ENCODE measurements at regions not wholly inside any gene's neighbourhood (a gene's known extent, or its start where the extent isn't known, plus 50 kb on each side); places are given as distances from the start of the nearest gene placed in this dataset.

DNA sequence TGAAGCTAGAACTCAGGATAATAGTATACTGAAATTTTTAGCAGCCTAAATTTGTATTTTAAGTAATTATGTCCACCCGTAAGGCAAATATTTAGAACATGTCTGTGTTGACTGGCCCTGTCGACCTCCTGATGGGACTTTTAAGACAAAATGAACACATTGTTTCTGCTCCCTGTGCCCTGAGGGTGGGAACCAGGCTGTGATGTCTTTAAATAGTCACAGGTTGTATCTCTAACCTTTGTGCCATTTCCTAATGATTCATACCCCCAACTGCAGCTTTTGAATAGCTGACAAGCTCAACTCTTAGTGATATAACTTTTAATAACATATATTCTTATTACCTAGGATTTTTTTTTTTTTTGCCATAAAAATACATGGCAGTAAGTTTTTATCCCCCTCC, 494.9 kb upstream of the AKR1E2 start:
- DNase-seq = no peak
- Histone ChIP-seq H3K27ac (no peak overlapping the region), H3K27me3 (no peaks in the 10 kb centered on the region), H3K4me1 (no peaks in the 10 kb centered on the region), H3K9me3 (no peaks in the 10 kb centered on the region), H3K4me3 (no peak overlapping the region), H3K36me3 (no peaks in the 10 kb centered on the region)
- TF ChIP-seq POLR2AphosphoS5 (IDR thresholded peaks at IDR 0.05) (no peak), POLR2A (IDR thresholded peaks at IDR 0.05) (no peak), CTCF (IDR thresholded peaks at IDR 0.05) (no peak), EP300 (IDR thresholded peaks at IDR 0.05; ENCODE audit: low read depth) (no peak)
- 71 to 78% methylated on average over 2 of the region's 2 CpGs for WGBS, 2 donors (ENCODE audit: low coverage in 1 of 2)
- in situ Hi-C loops (cut with MboI; ENCODE audit: low pct_ligation_motif_present in 1 of 4, low pct_unique_long_range_greater_than_20kb in 1 of 4, low sequenced_read_pairs in 3 of 4) = no loop called here
- intact Hi-C loops (cut with DNase I; ENCODE audit: low total_unique reads) = no loop called here

DNA sequence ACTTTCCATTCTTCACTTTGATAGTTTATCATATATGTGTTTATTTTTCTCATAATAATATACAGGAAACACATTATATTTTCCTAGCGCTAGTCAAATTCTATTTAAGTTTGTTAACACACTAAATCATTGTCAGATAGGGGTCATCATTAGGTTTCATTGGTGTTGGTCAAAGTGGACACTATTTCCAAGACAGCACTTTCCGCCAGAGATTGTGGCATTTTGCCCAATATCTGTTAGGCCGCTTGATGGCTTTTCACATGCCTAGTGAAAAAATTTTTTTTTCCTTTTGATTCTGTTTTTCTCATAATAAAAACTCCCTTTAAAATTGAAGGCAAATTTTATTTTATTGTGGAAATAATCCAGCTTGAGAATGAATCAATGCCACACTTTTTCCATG, 495.4 kb upstream of the AKR1E2 start:
- TF ChIP-seq CTCF (IDR thresholded peaks at IDR 0.05) (no peak), POLR2A (IDR thresholded peaks at IDR 0.05) (no peak), EP300 (IDR thresholded peaks at IDR 0.05; ENCODE audit: low read depth) (no peak), POLR2AphosphoS5 (IDR thresholded peaks at IDR 0.05) (no peak)
- no peaks in the 10 kb centered on the region for H3K9me3 ChIP-seq
- H3K27ac ChIP-seq = no peak overlapping the region
- no peak overlapping the region for H3K4me3 ChIP-seq
- in situ Hi-C loops (cut with MboI; ENCODE audit: low pct_ligation_motif_present in 1 of 4, low pct_unique_long_range_greater_than_20kb in 1 of 4, low sequenced_read_pairs in 3 of 4) (no loop called here), intact Hi-C loops (cut with DNase I; ENCODE audit: low total_unique reads) (no loop called here)
- WGBS, 2 donors (ENCODE audit: low coverage in 1 of 2) = 85 to 93% methylated on average over 3 of the region's 3 CpGs
- H3K27me3 ChIP-seq = no peaks in the 10 kb centered on the region
- H3K4me1 ChIP-seq = no peaks in the 10 kb centered on the region
- H3K36me3 ChIP-seq = no peaks in the 10 kb centered on the region
- no peak for DNase-seq

DNA sequence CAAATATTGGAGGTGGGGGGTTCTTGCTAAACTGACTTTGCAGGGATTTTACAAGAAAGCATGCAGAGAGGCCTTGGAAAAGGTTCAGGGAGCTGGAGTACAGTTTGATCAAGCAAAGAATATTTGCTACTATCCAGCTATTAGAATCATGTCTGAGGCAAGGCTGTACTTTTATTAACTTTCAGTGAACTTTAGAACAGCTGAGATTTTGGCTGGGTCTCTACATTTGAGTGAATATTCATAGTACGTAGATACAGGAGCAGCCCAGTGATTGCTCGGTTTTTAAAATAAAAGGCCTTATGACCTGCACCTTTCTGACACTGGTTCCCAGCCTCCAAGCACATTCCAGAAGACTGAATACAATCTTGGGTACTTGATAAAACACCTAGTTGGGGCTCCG, 496.8 kb upstream of the AKR1E2 start:
- no peak for TF ChIP-seq EP300 (IDR thresholded peaks at IDR 0.05; ENCODE audit: low read depth)
- Histone ChIP-seq H3K4me3 (no peak overlapping the region), H3K36me3 (no peaks in the 10 kb centered on the region), H3K27me3 (no peaks in the 10 kb centered on the region), H3K9me3 (no peaks in the 10 kb centered on the region), H3K27ac (no peak overlapping the region), H3K4me1 (no peaks in the 10 kb centered on the region)
- in situ Hi-C loops (cut with MboI; ENCODE audit: low pct_ligation_motif_present in 1 of 4, low pct_unique_long_range_greater_than_20kb in 1 of 4, low sequenced_read_pairs in 3 of 4) (no loop called here), intact Hi-C loops (cut with DNase I; ENCODE audit: low total_unique reads) (no loop called here)
- no peak for DNase-seq
- 93 to 100% methylated on average over 1 to 3 of the region's 3 CpGs for WGBS, 2 donors (ENCODE audit: low coverage in 1 of 2)

GRCh38 chr10:4326647-4327046, 499.4 kb upstream of the AKR1E2 start:
- Histone ChIP-seq H3K27me3 (no peaks in the 10 kb centered on the region), H3K4me1 (no peaks in the 10 kb centered on the region), H3K4me3 (no peak overlapping the region), H3K36me3 (no peaks in the 10 kb centered on the region), H3K27ac (no peak overlapping the region), H3K9me3 (no peaks in the 10 kb centered on the region)
- in situ Hi-C loops (cut with MboI; ENCODE audit: low pct_ligation_motif_present in 1 of 4, low pct_unique_long_range_greater_than_20kb in 1 of 4, low sequenced_read_pairs in 3 of 4) (no loop called here), intact Hi-C loops (cut with DNase I; ENCODE audit: low total_unique reads) (no loop called here)
- no peak for DNase-seq
- 95 to 100% methylated on average over 1 to 5 of the region's 5 CpGs for WGBS, 2 donors (ENCODE audit: low coverage in 1 of 2)
- no peak for TF ChIP-seq CTCF (IDR thresholded peaks at IDR 0.05)
- TF ChIP-seq EP300 (IDR thresholded peaks at IDR 0.05; ENCODE audit: low read depth) = no peak
- no peak for TF ChIP-seq POLR2AphosphoS5 (IDR thresholded peaks at IDR 0.05)
- TF ChIP-seq POLR2A (IDR thresholded peaks at IDR 0.05) = no peak

DNA sequence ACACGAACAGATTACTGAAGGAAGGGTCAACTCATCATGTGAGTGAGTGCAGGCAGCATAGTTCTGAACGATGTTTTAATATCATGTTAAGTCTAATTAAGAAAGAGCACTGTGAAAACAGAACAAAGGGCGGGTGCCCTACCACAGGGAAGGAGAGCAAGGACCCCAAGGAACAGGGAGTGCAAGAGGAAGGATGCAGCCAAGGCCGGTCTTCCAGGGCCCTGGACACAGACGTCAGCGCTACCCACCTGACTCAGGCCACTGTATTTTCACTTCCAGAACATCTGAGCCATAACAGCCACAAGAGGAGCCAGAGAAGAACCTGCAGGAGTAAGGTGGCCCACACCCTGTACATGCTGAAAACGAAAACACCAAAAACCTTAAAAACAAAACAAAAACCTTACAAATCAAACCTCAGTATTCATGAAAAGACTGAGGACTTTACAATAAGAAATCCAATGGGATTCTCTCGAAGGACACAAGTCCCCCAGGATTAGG, 506.1 kb upstream of the AKR1E2 start:
- no peak overlapping the region for H3K27ac ChIP-seq
- no peaks in the 10 kb centered on the region for H3K9me3 ChIP-seq
- TF ChIP-seq CTCF (IDR thresholded peaks at IDR 0.05) = no peak
- TF ChIP-seq POLR2AphosphoS5 (IDR thresholded peaks at IDR 0.05) = no peak
- no peak for TF ChIP-seq EP300 (IDR thresholded peaks at IDR 0.05; ENCODE audit: low read depth)
- TF ChIP-seq POLR2A (IDR thresholded peaks at IDR 0.05) = no peak
- DNase-seq = no peak
- no peaks in the 10 kb centered on the region for H3K27me3 ChIP-seq
- no peaks in the 10 kb centered on the region for H3K36me3 ChIP-seq
- in situ Hi-C loops (cut with MboI; ENCODE audit: low pct_ligation_motif_present in 1 of 4, low pct_unique_long_range_greater_than_20kb in 1 of 4, low sequenced_read_pairs in 3 of 4) = no loop called here
- 82 to 95% methylated on average over 3 to 8 of the region's 8 CpGs for WGBS, 2 donors (ENCODE audit: low coverage in 1 of 2)
- intact Hi-C loops (cut with DNase I; ENCODE audit: low total_unique reads) = no loop called here
- H3K4me1 ChIP-seq = no peaks in the 10 kb centered on the region
- no peak overlapping the region for H3K4me3 ChIP-seq
